ENCODE measurements at regions not wholly inside any gene's neighbourhood (a gene's known extent, or its start where the extent isn't known, plus 50 kb on each side); places are given as distances from the start of the nearest gene placed in this dataset.

DNA sequence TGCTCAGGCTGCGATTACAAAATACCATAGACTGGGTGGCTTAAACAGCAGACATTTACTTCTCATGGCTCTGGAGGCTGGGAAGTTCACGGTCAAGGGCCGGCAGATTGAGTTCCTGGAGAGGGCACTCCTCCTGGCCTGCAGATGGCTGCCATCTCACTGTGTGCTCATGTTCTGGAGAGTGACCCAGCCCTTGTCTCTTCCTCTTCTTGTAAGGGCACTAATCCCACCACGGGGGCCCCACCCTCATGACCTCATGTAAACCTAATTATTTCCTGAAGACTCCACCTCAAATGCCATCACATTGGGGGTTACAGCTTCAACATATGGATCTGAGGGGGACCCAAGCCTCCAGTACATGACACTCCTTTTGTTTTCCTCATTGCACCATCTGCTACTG is 56.0 kb upstream of the CLDN10 start:
- TF ChIP-seq CTCF (conservative IDR thresholded peaks at IDR 0.05) = no peak
- no peak for TF ChIP-seq ZFX (IDR thresholded peaks at IDR 0.05)

Data from C4-2B (cell line).